ENCODE measurements at regions not wholly inside any gene's neighbourhood (a gene's known extent, or its start where the extent isn't known, plus 50 kb on each side); places are given as distances from the start of the nearest gene placed in this dataset.

GRCh38 chr9:99731950-99732349, 89.7 kb upstream of the NR4A3 start:
- Histone ChIP-seq H3K4me1 (ENCODE audit: insufficient read depth, low read length, severe bottlenecking) (no peaks in the 10 kb centered on the region), H3K79me2 (ENCODE audit: insufficient read depth, low read length) (no peaks in the 10 kb centered on the region), H3K4me2 (ENCODE audit: low read length) (no peak overlapping the region), H3F3A (ENCODE audit: insufficient read depth, low read length) (no peaks in the 10 kb centered on the region), H2AFZ (ENCODE audit: low read length) (no peak overlapping the region), H3K9ac (ENCODE audit: low read length) (no peak overlapping the region), H3K27ac (ENCODE audit: low read depth, low read length, poor library complexity, severe bottlenecking) (no peak overlapping the region), H3K27me3 (ENCODE audit: insufficient read depth, low read length) (no peaks in the 10 kb centered on the region), H3K4me3 (ENCODE audit: low read depth, low read length, poor library complexity, severe bottlenecking) (no peak overlapping the region), H4K20me1 (ENCODE audit: insufficient read depth, low read length) (no peaks in the 10 kb centered on the region), H3K36me3 (ENCODE audit: insufficient read depth, low read length) (no peaks in the 10 kb centered on the region), H3K9me2 (ENCODE audit: low read depth, low read length) (no peaks in the 10 kb centered on the region), H3K9me3 (ENCODE audit: low read length) (no peaks in the 10 kb centered on the region)
- TF ChIP-seq EZH2 (IDR thresholded peaks at IDR 0.05; ENCODE audit: borderline replicate concordance, low read length), result no peak

GRCh38 chr9:99732715-99733114, 89.0 kb upstream of the NR4A3 start:
- no peak overlapping the region for H3K27ac ChIP-seq (ENCODE audit: low read depth, low read length, poor library complexity, severe bottlenecking)
- no peaks in the 10 kb centered on the region for H3K79me2 ChIP-seq (ENCODE audit: insufficient read depth, low read length)
- H3K36me3 ChIP-seq (ENCODE audit: insufficient read depth, low read length), result no peaks in the 10 kb centered on the region
- H3K4me2 ChIP-seq (ENCODE audit: low read length), result no peak overlapping the region
- H4K20me1 ChIP-seq (ENCODE audit: insufficient read depth, low read length), result no peaks in the 10 kb centered on the region
- H2AFZ ChIP-seq (ENCODE audit: low read length), result no peak overlapping the region
- no peak overlapping the region for H3K9ac ChIP-seq (ENCODE audit: low read length)
- H3K4me1 ChIP-seq (ENCODE audit: insufficient read depth, low read length, severe bottlenecking), result no peaks in the 10 kb centered on the region
- no peaks in the 10 kb centered on the region for H3K27me3 ChIP-seq (ENCODE audit: insufficient read depth, low read length)
- no peaks in the 10 kb centered on the region for H3K9me3 ChIP-seq (ENCODE audit: low read length)
- no peak overlapping the region for H3K4me3 ChIP-seq (ENCODE audit: low read depth, low read length, poor library complexity, severe bottlenecking)
- TF ChIP-seq EZH2 (IDR thresholded peaks at IDR 0.05; ENCODE audit: borderline replicate concordance, low read length) (no peak), CTCF (IDR thresholded peaks at IDR 0.05; ENCODE audit: low read length) (no peak)
- no peaks in the 10 kb centered on the region for H3F3A ChIP-seq (ENCODE audit: insufficient read depth, low read length)
- H3K9me2 ChIP-seq (ENCODE audit: low read depth, low read length), result no peaks in the 10 kb centered on the region

DNA sequence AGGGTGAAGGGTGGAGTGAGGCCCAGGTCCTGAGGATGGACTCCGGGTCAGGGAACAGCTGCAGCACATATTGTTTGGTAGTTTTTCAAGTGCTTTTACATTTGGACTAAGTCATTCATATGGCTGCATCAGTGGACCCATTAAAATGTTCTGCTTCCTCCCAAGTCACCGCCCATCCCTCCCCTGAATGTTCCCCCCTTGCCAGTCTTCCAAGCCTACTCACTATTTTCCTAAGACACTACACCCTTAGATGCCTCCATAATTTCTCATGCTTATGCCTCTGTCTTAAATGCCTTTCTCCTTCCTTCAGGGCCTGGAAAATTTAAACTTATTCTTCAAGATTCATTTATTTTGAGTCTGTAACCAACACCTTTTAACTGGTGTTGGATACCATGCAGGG, 86.6 kb upstream of the NR4A3 start:
- H3K36me3 ChIP-seq (ENCODE audit: insufficient read depth, low read length), result no peaks in the 10 kb centered on the region
- H2AFZ ChIP-seq (ENCODE audit: low read length), result no peak overlapping the region
- no peaks in the 10 kb centered on the region for H4K20me1 ChIP-seq (ENCODE audit: insufficient read depth, low read length)
- no peaks in the 10 kb centered on the region for H3K27me3 ChIP-seq (ENCODE audit: insufficient read depth, low read length)
- H3K9ac ChIP-seq (ENCODE audit: low read length), result no peak overlapping the region
- H3K4me2 ChIP-seq (ENCODE audit: low read length), result no peak overlapping the region
- TF ChIP-seq EZH2 (IDR thresholded peaks at IDR 0.05; ENCODE audit: borderline replicate concordance, low read length) (no peak), CTCF (IDR thresholded peaks at IDR 0.05; ENCODE audit: low read length) (no peak)
- no peak overlapping the region for H3K27ac ChIP-seq (ENCODE audit: low read depth, low read length, poor library complexity, severe bottlenecking)
- H3K4me3 ChIP-seq (ENCODE audit: low read depth, low read length, poor library complexity, severe bottlenecking), result no peak overlapping the region
- no peaks in the 10 kb centered on the region for H3F3A ChIP-seq (ENCODE audit: insufficient read depth, low read length)
- no peaks in the 10 kb centered on the region for H3K9me2 ChIP-seq (ENCODE audit: low read depth, low read length)
- no peaks in the 10 kb centered on the region for H3K79me2 ChIP-seq (ENCODE audit: insufficient read depth, low read length)
- no peaks in the 10 kb centered on the region for H3K9me3 ChIP-seq (ENCODE audit: low read length)
- no peaks in the 10 kb centered on the region for H3K4me1 ChIP-seq (ENCODE audit: insufficient read depth, low read length, severe bottlenecking)

DNA sequence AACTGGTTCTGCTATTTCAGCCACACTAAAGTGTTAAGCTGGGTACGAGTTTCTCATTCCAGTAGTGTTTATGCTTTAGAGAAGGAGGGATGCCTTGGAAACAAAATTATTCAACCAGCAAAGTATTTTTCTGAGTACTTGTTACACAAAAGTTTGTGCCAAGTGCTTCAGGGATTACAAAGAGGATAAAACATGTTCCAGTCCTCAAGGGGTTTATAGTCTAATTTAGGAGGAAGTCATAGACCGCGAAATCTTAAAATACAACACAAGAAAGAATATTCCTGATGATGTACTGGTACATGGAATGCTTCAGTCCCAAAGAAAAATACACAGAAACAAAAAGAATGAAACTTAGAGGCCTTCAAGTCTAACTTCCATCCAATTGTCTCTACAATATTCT, 85.4 kb upstream of the NR4A3 start:
- Histone ChIP-seq H3K4me2 (ENCODE audit: low read length) (no peak overlapping the region), H3K9ac (ENCODE audit: low read length) (no peak overlapping the region), H3K79me2 (ENCODE audit: insufficient read depth, low read length) (no peaks in the 10 kb centered on the region), H3K9me3 (ENCODE audit: low read length) (no peaks in the 10 kb centered on the region), H3K4me3 (ENCODE audit: low read depth, low read length, poor library complexity, severe bottlenecking) (no peak overlapping the region), H3K9me2 (ENCODE audit: low read depth, low read length) (no peaks in the 10 kb centered on the region), H2AFZ (ENCODE audit: low read length) (no peak overlapping the region), H4K20me1 (ENCODE audit: insufficient read depth, low read length) (no peaks in the 10 kb centered on the region), H3K36me3 (ENCODE audit: insufficient read depth, low read length) (no peaks in the 10 kb centered on the region), H3K27me3 (ENCODE audit: insufficient read depth, low read length) (no peaks in the 10 kb centered on the region), H3F3A (ENCODE audit: insufficient read depth, low read length) (no peaks in the 10 kb centered on the region), H3K4me1 (ENCODE audit: insufficient read depth, low read length, severe bottlenecking) (no peaks in the 10 kb centered on the region), H3K27ac (ENCODE audit: low read depth, low read length, poor library complexity, severe bottlenecking) (no peak overlapping the region)
- TF ChIP-seq CTCF (IDR thresholded peaks at IDR 0.05; ENCODE audit: low read length) (no peak), EZH2 (IDR thresholded peaks at IDR 0.05; ENCODE audit: borderline replicate concordance, low read length) (no peak)
